K562 (cell line): ENCODE measurements at regions not wholly inside any gene's neighbourhood (a gene's known extent, or its start where the extent isn't known, plus 50 kb on each side); places are given as distances from the start of the nearest gene placed in this dataset.

ENCODE experiments used
- ATAC-seq: fragments of 200-7000 bp; cut with Tn5 transposase; 3 replicates; pipeline ENCODE4 v1.9.1; 2020; ENCODE audit warnings: moderate library complexity
- BruUV-seq: library from RNA; stranded (reverse); fragments of 400-500 nt; replicated peaks from 2 replicates; lab custom pipeline; 2021; lab: Mats Ljungman, UMichigan
- CTCF ChIA-PET: fragments of 300-600 bp; formaldehyde crosslinking; extraction: SDS; loops from one replicate; lab custom pipeline; 2021; ENCODE audit warnings: low intra/inter-chr PET ratio; lab: Yijun Ruan, JAX
- POLR2A ChIA-PET: fragments of 300-600, 350-650 bp; sonication (Branson Sonifier 250); formaldehyde crosslinking; extraction: SDS; loops from one replicate; lab custom pipeline; 2021; ENCODE audit warnings: antibody characterized with exemption, inconsistent platforms; lab: Yijun Ruan, JAX
- DNase-seq, 4 experiments: peaks; one replicate each; pipeline versions ENCODE4 v3.0.0 to v3.0.0-alpha.2; 2011 to 2018; ENCODE audit warnings: low spot score in 3 of 4, mixed read lengths in 3 of 4; ENCODE audit errors: extremely low read depth in 1 of 4
- FAIRE-seq: peaks from 2 replicates; lab custom pipeline; 2011; peaks lifted over from hg19 to GRCh38; lab: Jason Lieb, UNC
- H2AFZ ChIP-seq: 2 replicates; pipeline ENCODE4 v1.6.0; 2011; ENCODE audit warnings: low read depth, low read length, control low read depth, inconsistent platforms
- H3K27ac ChIP-seq: fragments of 200-600 bp; 3 replicates; pipeline ENCODE4 v1.8.0; 2011; ENCODE audit warnings: low read depth, mild to moderate bottlenecking, control low read depth, inconsistent platforms, low read length, moderate library complexity, mixed read lengths; ENCODE audit errors: extremely low read depth
- H3K27me3 ChIP-seq, 2 experiments: fragments of 300-600 bp in 1 of 2; 2 replicates in 1 of 2; 3 replicates in 1 of 2; pipeline versions ENCODE4 v1.6.0 to v1.8.0; 2011; ENCODE audit warnings: inconsistent platforms in 2 of 2, low read length in 2 of 2, mild to moderate bottlenecking in 1 of 2, mixed read lengths in 1 of 2, moderate library complexity in 1 of 2; ENCODE audit not compliant: control insufficient read depth in 2 of 2, insufficient read depth in 2 of 2
- H3K36me3 ChIP-seq: fragments of 300-600 bp; 3 replicates; pipeline ENCODE4 v1.8.0; 2011; ENCODE audit warnings: mild to moderate bottlenecking, low read length, inconsistent platforms; ENCODE audit not compliant: control insufficient read depth, insufficient read depth
- H3K4me1 ChIP-seq, 2 experiments: fragments of 200-600 bp in 1 of 2; replicated peaks in 1 of 2; 2 replicates in 1 of 2; 3 replicates in 1 of 2; pipeline versions ENCODE4 v1.5.1 to v1.8.0; 2011; ENCODE audit warnings: inconsistent platforms in 2 of 2, low read length in 2 of 2, mild to moderate bottlenecking in 1 of 2, mixed read lengths in 1 of 2, moderate library complexity in 1 of 2; ENCODE audit not compliant: control insufficient read depth in 2 of 2, insufficient read depth in 2 of 2
- H3K4me2 ChIP-seq: 2 replicates; pipeline ENCODE4 v1.6.1; 2011; ENCODE audit warnings: low read length, control low read depth, inconsistent platforms, mixed read lengths; ENCODE audit not compliant: insufficient read depth
- H3K4me3 ChIP-seq: fragments of 200-600 bp; sonication (generic), shearing (Covaris generic); 2 replicates; pipeline ENCODE4 v1.5.1; 2016; ENCODE audit warnings: control low read depth, inconsistent platforms
- H3K79me2 ChIP-seq: fragments of 200-600 bp; 3 replicates; pipeline ENCODE4 v1.8.0; 2011; ENCODE audit warnings: low read length, inconsistent platforms; ENCODE audit not compliant: control insufficient read depth, insufficient read depth
- H3K9ac ChIP-seq, 2 experiments: 2 replicates each; pipeline versions ENCODE4 v1.6.0 to v1.6.1; 2011; ENCODE audit warnings: low read depth in 2 of 2, low read length in 2 of 2, control low read depth in 1 of 2, inconsistent platforms in 1 of 2, mild to moderate bottlenecking in 1 of 2, mixed read lengths in 1 of 2; ENCODE audit not compliant: insufficient read depth in 1 of 2
- H3K9me1 ChIP-seq: one replicate; pipeline ENCODE4 v1.6.0; 2011; ENCODE audit warnings: inconsistent platforms, mild to moderate bottlenecking, low read length, moderate library complexity; ENCODE audit not compliant: control insufficient read depth, insufficient read depth
- H3K9me3 ChIP-seq: replicated peaks from 2 replicates; pipeline ENCODE4 v1.5.1; 2011; ENCODE audit warnings: low read depth, low read length, inconsistent platforms; ENCODE audit not compliant: control insufficient read depth, insufficient read depth
- H4K20me1 ChIP-seq: replicated peaks from 2 replicates; pipeline ENCODE4 v1.6.1; 2011; ENCODE audit warnings: low read length, inconsistent platforms, mixed read lengths; ENCODE audit not compliant: control insufficient read depth, insufficient read depth
- CSDE1 ChIP-seq, 2 experiments: fragments of 450-650 bp; IDR thresholded peaks; 2 replicates each; pipeline ENCODE4 v1.6.1; 2016; ENCODE audit warnings: mild to moderate bottlenecking in 1 of 2
- FOSL1 ChIP-seq: fragments of 200-800 bp; sonication (Bioruptor generic); conservative IDR thresholded peaks from 2 replicates; pipeline ENCODE4 v1.6.1; 2016; ENCODE audit warnings: missing genetic modification characterization, missing compliant biosample characterization
- GABPB1 ChIP-seq: sonication (generic); formaldehyde crosslinking; IDR thresholded peaks from 2 replicates; pipeline ENCODE4 v1.8.0; 2022; ENCODE audit warnings: mild to moderate bottlenecking, missing genetic modification reagents
- SMC3 ChIP-seq: conservative IDR thresholded peaks from 2 replicates; pipeline ENCODE4 v1.6.1; 2011; ENCODE audit warnings: low read depth, low read length, improper control_type of control experiment; ENCODE audit not compliant: insufficient read depth
- ZNF121 ChIP-seq: sonication (generic); formaldehyde crosslinking; conservative IDR thresholded peaks from 2 replicates; pipeline ENCODE4 v1.8.0; 2022; ENCODE audit warnings: missing genetic modification reagents
- ZNF507 ChIP-seq: conservative IDR thresholded peaks from 2 replicates; pipeline ENCODE4 v1.6.1; 2017; ENCODE audit warnings: missing genetic modification characterization, missing compliant biosample characterization
- ZNF668 ChIP-seq: fragments of 250-450 bp; sonication (Bioruptor Pico); IDR thresholded peaks from 2 replicates; pipeline ENCODE4 v1.8.0; 2022; ENCODE audit warnings: mild to moderate bottlenecking, inconsistent platforms
- WGBS: fragments of 100-300 bp; shearing (Covaris generic); methylation state at CpG from one replicate; pipeline ENCODE4 v1.1.6; 2016; ENCODE audit warnings: low coverage, mixed read lengths; ENCODE audit not compliant: insufficient coverage; ENCODE audit errors: missing lambda C conversion rate; 5-methylcytosine and 5-hydroxymethylcytosine counted together
- in situ Hi-C: fragments of 300-500 bp; cut with MboI; formaldehyde crosslinking; loops from 4 replicates; pipeline ENCODE4 v1.15.0; 2018; ENCODE audit warnings: inconsistent platforms, mixed read lengths
- intact Hi-C: fragments of 100-400 bp; cut with micrococcal nuclease; formaldehyde crosslinking; loops from 2 replicates; pipeline ENCODE4 v1.14.2; 2022
- TF ChIP-seq, protein P1 (sequence below): fragments of 250-450 bp; sonication (Bioruptor Pico); IDR thresholded peaks from 2 replicates; pipeline ENCODE4 v1.4.0; 2020; ENCODE audit warnings: mild to moderate bottlenecking, moderate library complexity, borderline replicate concordance
- TF ChIP-seq, protein P2 (sequence below): sonication (generic); formaldehyde crosslinking; IDR thresholded peaks from 2 replicates; pipeline ENCODE4 v1.8.0; 2022; ENCODE audit warnings: mild to moderate bottlenecking, missing genetic modification reagents, borderline replicate concordance
- TF ChIP-seq, protein P3 (sequence below): fragments of 450-650 bp; conservative IDR thresholded peaks from 2 replicates; pipeline ENCODE4 v1.6.1; 2016; ENCODE audit warnings: missing genetic modification characterization, low read depth, mild to moderate bottlenecking, missing compliant biosample characterization, moderate library complexity

DNA sequence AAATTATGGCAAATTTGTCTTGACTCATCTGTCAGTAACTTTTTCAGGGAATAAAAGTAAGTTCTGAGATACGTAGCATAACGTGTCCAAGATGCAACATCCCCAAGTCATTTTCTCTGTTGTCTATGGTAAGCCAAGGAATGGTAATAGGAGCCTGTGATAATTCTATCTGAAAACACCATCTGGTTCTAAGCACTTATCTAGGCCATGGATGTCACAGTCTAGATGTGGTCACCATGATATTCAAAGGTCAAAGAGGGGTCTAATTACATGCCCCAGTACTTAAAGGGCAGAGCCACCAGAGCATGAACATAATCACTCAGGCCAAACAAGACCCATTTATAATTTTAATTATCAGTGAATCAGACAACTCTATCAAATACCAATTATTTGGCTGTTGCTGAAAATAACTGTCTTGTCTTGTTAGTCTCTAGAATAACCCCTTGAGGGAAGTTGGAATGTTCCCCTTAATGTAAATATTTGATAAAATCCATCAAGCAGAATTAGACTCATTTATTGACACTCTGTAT is 225.1 kb upstream of the MPPED2 start:
- no peak overlapping the region for H3K4me3 ChIP-seq
- no peak overlapping the region for H3K4me2 ChIP-seq
- no peak overlapping the region for H2AFZ ChIP-seq
- H3K79me2 ChIP-seq = no peaks in the 10 kb centered on the region
- H3K9ac ChIP-seq = no peak overlapping the region
- TF ChIP-seq FOSL1 (tag) (no peak), ZNF121 (CRISPR knock-in tag) (no peak), SMC3 (no peak), CSDE1 (IDR thresholded peaks at IDR 0.05) (no peak), ZNF507 (tag) (no peak), ZNF668 (no peak), GABPB1 (no peak)
- TF ChIP-seq, protein P1, sequence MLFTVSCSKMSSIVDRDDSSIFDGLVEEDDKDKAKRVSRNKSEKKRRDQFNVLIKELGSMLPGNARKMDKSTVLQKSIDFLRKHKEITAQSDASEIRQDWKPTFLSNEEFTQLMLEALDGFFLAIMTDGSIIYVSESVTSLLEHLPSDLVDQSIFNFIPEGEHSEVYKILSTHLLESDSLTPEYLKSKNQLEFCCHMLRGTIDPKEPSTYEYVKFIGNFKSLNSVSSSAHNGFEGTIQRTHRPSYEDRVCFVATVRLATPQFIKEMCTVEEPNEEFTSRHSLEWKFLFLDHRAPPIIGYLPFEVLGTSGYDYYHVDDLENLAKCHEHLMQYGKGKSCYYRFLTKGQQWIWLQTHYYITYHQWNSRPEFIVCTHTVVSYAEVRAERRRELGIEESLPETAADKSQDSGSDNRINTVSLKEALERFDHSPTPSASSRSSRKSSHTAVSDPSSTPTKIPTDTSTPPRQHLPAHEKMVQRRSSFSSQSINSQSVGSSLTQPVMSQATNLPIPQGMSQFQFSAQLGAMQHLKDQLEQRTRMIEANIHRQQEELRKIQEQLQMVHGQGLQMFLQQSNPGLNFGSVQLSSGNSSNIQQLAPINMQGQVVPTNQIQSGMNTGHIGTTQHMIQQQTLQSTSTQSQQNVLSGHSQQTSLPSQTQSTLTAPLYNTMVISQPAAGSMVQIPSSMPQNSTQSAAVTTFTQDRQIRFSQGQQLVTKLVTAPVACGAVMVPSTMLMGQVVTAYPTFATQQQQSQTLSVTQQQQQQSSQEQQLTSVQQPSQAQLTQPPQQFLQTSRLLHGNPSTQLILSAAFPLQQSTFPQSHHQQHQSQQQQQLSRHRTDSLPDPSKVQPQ (CRISPR knock-in tag) = no peak
- TF ChIP-seq, protein P2, sequence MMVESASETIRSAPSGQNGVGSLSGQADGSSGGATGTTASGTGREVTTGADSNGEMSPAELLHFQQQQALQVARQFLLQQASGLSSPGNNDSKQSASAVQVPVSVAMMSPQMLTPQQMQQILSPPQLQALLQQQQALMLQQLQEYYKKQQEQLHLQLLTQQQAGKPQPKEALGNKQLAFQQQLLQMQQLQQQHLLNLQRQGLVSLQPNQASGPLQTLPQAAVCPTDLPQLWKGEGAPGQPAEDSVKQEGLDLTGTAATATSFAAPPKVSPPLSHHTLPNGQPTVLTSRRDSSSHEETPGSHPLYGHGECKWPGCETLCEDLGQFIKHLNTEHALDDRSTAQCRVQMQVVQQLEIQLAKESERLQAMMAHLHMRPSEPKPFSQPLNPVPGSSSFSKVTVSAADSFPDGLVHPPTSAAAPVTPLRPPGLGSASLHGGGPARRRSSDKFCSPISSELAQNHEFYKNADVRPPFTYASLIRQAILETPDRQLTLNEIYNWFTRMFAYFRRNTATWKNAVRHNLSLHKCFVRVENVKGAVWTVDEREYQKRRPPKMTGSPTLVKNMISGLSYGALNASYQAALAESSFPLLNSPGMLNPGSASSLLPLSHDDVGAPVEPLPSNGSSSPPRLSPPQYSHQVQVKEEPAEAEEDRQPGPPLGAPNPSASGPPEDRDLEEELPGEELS = no peak
- TF ChIP-seq, protein P3, sequence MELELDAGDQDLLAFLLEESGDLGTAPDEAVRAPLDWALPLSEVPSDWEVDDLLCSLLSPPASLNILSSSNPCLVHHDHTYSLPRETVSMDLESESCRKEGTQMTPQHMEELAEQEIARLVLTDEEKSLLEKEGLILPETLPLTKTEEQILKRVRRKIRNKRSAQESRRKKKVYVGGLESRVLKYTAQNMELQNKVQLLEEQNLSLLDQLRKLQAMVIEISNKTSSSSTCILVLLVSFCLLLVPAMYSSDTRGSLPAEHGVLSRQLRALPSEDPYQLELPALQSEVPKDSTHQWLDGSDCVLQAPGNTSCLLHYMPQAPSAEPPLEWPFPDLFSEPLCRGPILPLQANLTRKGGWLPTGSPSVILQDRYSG (tag) = no peak
- intact Hi-C loops (no loop called here), in situ Hi-C loops (no loop called here)
- POLR2A ChIA-PET = no interaction called here
- FAIRE-seq (no peak), ATAC-seq (no peak), DNase-seq (no peak)
- H3K4me1 ChIP-seq = no peaks in the 10 kb centered on the region
- 3% methylated on average over 2 of the region's 2 CpGs for WGBS
- no peaks in the 10 kb centered on the region for H3K9me1 ChIP-seq
- no peak overlapping the region for H3K27ac ChIP-seq
- H3K36me3 ChIP-seq = no peaks in the 10 kb centered on the region
- no TSS peak for BruUV-seq
- H3K9me3 ChIP-seq = no peaks in the 10 kb centered on the region
- no peaks in the 10 kb centered on the region for H4K20me1 ChIP-seq
- CTCF ChIA-PET = no interaction called here
- H3K27me3 ChIP-seq = no peaks in the 10 kb centered on the region
